ENCODE measurements at regions not wholly inside any gene's neighbourhood (a gene's known extent, or its start where the extent isn't known, plus 50 kb on each side); places are given as distances from the start of the nearest gene placed in this dataset.

- intact Hi-C loops (cut with DNase I): no loop called here
- TF ChIP-seq, protein P1, sequence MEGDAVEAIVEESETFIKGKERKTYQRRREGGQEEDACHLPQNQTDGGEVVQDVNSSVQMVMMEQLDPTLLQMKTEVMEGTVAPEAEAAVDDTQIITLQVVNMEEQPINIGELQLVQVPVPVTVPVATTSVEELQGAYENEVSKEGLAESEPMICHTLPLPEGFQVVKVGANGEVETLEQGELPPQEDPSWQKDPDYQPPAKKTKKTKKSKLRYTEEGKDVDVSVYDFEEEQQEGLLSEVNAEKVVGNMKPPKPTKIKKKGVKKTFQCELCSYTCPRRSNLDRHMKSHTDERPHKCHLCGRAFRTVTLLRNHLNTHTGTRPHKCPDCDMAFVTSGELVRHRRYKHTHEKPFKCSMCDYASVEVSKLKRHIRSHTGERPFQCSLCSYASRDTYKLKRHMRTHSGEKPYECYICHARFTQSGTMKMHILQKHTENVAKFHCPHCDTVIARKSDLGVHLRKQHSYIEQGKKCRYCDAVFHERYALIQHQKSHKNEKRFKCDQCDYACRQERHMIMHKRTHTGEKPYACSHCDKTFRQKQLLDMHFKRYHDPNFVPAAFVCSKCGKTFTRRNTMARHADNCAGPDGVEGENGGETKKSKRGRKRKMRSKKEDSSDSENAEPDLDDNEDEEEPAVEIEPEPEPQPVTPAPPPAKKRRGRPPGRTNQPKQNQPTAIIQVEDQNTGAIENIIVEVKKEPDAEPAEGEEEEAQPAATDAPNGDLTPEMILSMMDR (IDR thresholded peaks at IDR 0.05): no peak
- DNase-seq: no peak
- H3K4me3 ChIP-seq: no peak overlapping the region
- no peak for ATAC-seq
- no peaks in the 10 kb centered on the region for H3K27me3 ChIP-seq
- H3K4me1 ChIP-seq: no peaks in the 10 kb centered on the region
- no peaks in the 10 kb centered on the region for H3K36me3 ChIP-seq
- no peak overlapping the region for H3K27ac ChIP-seq
- no peaks in the 10 kb centered on the region for H3K9me3 ChIP-seq
These were observed 76.6 kb downstream of the GPR88 start for GRCh38 chr1:100614570-100614969.

DNA sequence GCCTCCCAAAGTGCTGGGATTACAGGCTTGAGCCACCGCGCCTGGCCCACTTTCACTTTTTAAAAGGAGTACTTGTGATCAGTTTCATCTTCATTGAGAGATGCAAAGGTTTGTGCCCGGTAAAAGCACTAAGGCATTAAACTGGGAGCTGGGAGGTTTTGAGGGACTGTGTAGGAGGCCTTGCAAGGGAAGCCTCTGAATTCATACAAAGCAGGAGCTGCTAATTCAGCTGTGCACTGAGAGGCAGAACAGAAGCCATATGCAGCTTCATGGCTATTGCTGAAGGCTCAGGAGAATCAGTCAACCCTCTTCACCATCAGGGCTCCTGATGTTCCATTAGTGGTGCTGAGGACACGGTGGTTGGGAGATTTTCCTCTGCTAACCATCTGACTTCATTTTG is 77.7 kb downstream of the GPR88 start:
- no peak overlapping the region for H3K27ac ChIP-seq
- no peaks in the 10 kb centered on the region for H3K36me3 ChIP-seq
- no peak overlapping the region for H3K4me3 ChIP-seq
- no peak for ATAC-seq
- DNase-seq: no peak
- no peaks in the 10 kb centered on the region for H3K27me3 ChIP-seq
- TF ChIP-seq, protein P1 (IDR thresholded peaks at IDR 0.05): no peak
- H3K9me3 ChIP-seq: no peaks in the 10 kb centered on the region
- intact Hi-C loops (cut with DNase I): no loop called here
- H3K4me1 ChIP-seq: no peaks in the 10 kb centered on the region

- H3K4me1 ChIP-seq: no peaks in the 10 kb centered on the region
- intact Hi-C loops (cut with DNase I): no loop called here
- H3K36me3 ChIP-seq: no peaks in the 10 kb centered on the region
- H3K9me3 ChIP-seq: no peaks in the 10 kb centered on the region
- no peak overlapping the region for H3K4me3 ChIP-seq
- no peak overlapping the region for H3K27ac ChIP-seq
- no peak for DNase-seq
- ATAC-seq: no peak
- no peaks in the 10 kb centered on the region for H3K27me3 ChIP-seq
- TF ChIP-seq, protein P1 (IDR thresholded peaks at IDR 0.05): no peak
These were observed 78.2 kb downstream of the GPR88 start for GRCh38 chr1:100616121-100616621.

GRCh38 chr1:100622037-100622436 is 84.1 kb downstream of the GPR88 start:
- TF ChIP-seq, protein P1 (IDR thresholded peaks at IDR 0.05): no peak
- ATAC-seq (peak; percentile 66), DNase-seq (no peak)
- peaks cover 11% of the 10 kb centered on the region for H3K4me1 ChIP-seq
- no peaks in the 10 kb centered on the region for H3K36me3 ChIP-seq
- no peak overlapping the region for H3K27ac ChIP-seq
- H3K27me3 ChIP-seq: no peaks in the 10 kb centered on the region
- H3K4me3 ChIP-seq: no peak overlapping the region
- no peaks in the 10 kb centered on the region for H3K9me3 ChIP-seq
- intact Hi-C loops (cut with DNase I): no loop called here

DNA sequence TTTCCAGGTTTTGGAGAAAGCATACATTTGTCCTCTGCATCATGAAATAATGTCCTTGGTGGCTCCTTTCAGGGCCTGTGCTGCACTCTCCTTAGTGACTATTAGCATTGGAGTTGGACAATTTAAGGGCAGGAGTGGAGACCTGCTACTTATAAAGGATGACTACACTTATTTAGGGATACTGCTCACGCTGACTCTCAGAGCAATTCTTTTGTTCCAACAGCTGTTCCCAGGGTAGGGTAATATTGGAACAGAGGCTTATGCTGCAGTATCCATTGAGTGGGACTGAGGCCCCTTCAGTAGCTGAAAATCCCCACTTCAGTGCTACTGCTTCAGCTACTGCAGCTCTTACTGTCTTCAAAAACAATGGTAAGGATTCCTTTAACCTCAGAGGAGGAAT is 84.6 kb downstream of the GPR88 start:
- H3K36me3 ChIP-seq: no peaks in the 10 kb centered on the region
- H3K4me3 ChIP-seq: no peak overlapping the region
- peaks cover 11% of the 10 kb centered on the region for H3K4me1 ChIP-seq
- ATAC-seq: no peak
- TF ChIP-seq, protein P1 (IDR thresholded peaks at IDR 0.05): no peak
- H3K9me3 ChIP-seq: no peaks in the 10 kb centered on the region
- no peaks in the 10 kb centered on the region for H3K27me3 ChIP-seq
- intact Hi-C loops (cut with DNase I): no loop called here
- H3K27ac ChIP-seq: no peak overlapping the region
- no peak for DNase-seq
